DOHH2 (cell line): ENCODE measurements at regions not wholly inside any gene's neighbourhood (a gene's known extent, or its start where the extent isn't known, plus 50 kb on each side); places are given as distances from the start of the nearest gene placed in this dataset.

ENCODE experiments used
- H3F3A ChIP-seq: fragments of 200-600 bp; sonication (generic), shearing (Covaris generic); 2 replicates; pipeline ENCODE4 v1.6.0; 2016; ENCODE audit warnings: antibody characterized with exemption, mild to moderate bottlenecking; ENCODE audit not compliant: control insufficient read depth, insufficient read depth
- H3K27ac ChIP-seq: fragments of 200-600 bp; sonication (generic); 2 replicates; pipeline ENCODE4 v1.5.1; 2014; ENCODE audit warnings: low read depth, mild to moderate bottlenecking, low read length, moderate library complexity
- H3K27me3 ChIP-seq: fragments of 200-600 bp; sonication (generic); 2 replicates; pipeline ENCODE4 v1.6.1; 2014; ENCODE audit warnings: mild to moderate bottlenecking, low read length, mixed read lengths; ENCODE audit not compliant: control insufficient read depth
- H3K36me3 ChIP-seq: fragments of 200-600 bp; sonication (generic); 2 replicates; pipeline ENCODE4 v1.6.1; 2014; ENCODE audit warnings: mild to moderate bottlenecking, low read length, moderate library complexity, mixed read lengths; ENCODE audit not compliant: control insufficient read depth
- H3K4me1 ChIP-seq: fragments of 200-600 bp; sonication (generic); 2 replicates; pipeline ENCODE4 v1.6.1; 2014; ENCODE audit warnings: mild to moderate bottlenecking, low read length, mixed read lengths; ENCODE audit not compliant: control insufficient read depth
- H3K4me2 ChIP-seq: fragments of 200-600 bp; sonication (generic); 2 replicates; pipeline ENCODE4 v1.6.0; 2014; ENCODE audit warnings: mild to moderate bottlenecking, low read length, moderate library complexity
- H3K4me3 ChIP-seq: fragments of 200-600 bp; sonication (generic); 2 replicates; pipeline ENCODE4 v1.5.1; 2014; ENCODE audit warnings: mild to moderate bottlenecking, low read length, mixed read lengths
- H3K79me2 ChIP-seq: fragments of 200-600 bp; sonication (generic); 2 replicates; pipeline ENCODE4 v1.6.1; 2014; ENCODE audit warnings: mild to moderate bottlenecking, low read length, mixed read lengths; ENCODE audit not compliant: control insufficient read depth
- H3K9me2 ChIP-seq: fragments of 200-600 bp; sonication (generic); replicated peaks from 2 replicates; pipeline ENCODE4 v1.6.1; 2014; ENCODE audit warnings: mild to moderate bottlenecking, low read length, mixed read lengths; ENCODE audit not compliant: control insufficient read depth
- H3K9me3 ChIP-seq: fragments of 200-600 bp; sonication (generic); 2 replicates; pipeline ENCODE4 v1.6.1; 2014; ENCODE audit warnings: antibody characterized with exemption, low read length, mixed read lengths; ENCODE audit not compliant: control insufficient read depth, insufficient read depth
- H4K20me1 ChIP-seq: fragments of 200-600 bp; sonication (generic); 2 replicates; pipeline ENCODE4 v1.6.0; 2014; ENCODE audit warnings: low read depth, mild to moderate bottlenecking, antibody characterized with exemption, low read length, moderate library complexity; ENCODE audit not compliant: control insufficient read depth, insufficient read depth
- CTCF ChIP-seq: fragments of 200-600 bp; sonication (generic); IDR thresholded peaks from one replicate; pipeline ENCODE4 v1.5.1; 2014; ENCODE audit warnings: antibody characterized with exemption, mild to moderate bottlenecking, low read depth, low read length; ENCODE audit not compliant: poor library complexity, severe bottlenecking
- EZH2phosphoT487 ChIP-seq: fragments of 200-600 bp; sonication (generic); IDR thresholded peaks from 2 replicates; pipeline ENCODE4 v1.6.1; 2017; ENCODE audit warnings: borderline replicate concordance, mild to moderate bottlenecking, antibody characterized with exemption, low read length, moderate library complexity, mixed read lengths

- TF ChIP-seq CTCF (no peak), EZH2phosphoT487 (no peak)
- Histone ChIP-seq H3K9me2 (no peaks in the 10 kb centered on the region), H3K27ac (no peak overlapping the region), H3K79me2 (no peaks in the 10 kb centered on the region), H3K4me1 (no peaks in the 10 kb centered on the region), H3K9me3 (no peaks in the 10 kb centered on the region), H3K27me3 (no peaks in the 10 kb centered on the region), H4K20me1 (no peaks in the 10 kb centered on the region), H3K4me2 (no peak overlapping the region), H3K4me3 (no peak overlapping the region), H3K36me3 (no peaks in the 10 kb centered on the region), H3F3A (no peaks in the 10 kb centered on the region)
Measured at GRCh38 chr7:153100691-153101237, 341.2 kb downstream of the ACTR3B start.

DNA sequence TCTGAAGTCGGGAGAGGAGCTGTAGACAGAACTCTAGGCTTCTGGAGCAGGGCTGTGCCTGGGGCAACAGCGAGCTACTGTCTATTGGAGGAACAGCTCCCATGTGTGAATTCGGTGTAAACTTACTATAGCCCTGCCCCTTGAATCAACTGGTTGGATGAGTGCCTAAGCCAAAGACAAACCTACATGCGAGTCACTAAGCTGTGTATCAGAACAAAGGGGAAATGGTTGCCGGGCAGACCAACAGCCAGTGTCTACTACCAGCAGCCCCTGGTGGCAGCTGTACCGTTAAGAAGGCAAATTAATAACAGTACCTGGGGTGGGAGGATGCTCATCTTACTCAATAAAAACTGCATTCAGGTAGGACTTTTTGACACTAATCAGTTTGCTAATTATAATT, 343.6 kb downstream of the ACTR3B start:
- Histone ChIP-seq H4K20me1 (no peaks in the 10 kb centered on the region), H3F3A (no peaks in the 10 kb centered on the region), H3K9me2 (no peaks in the 10 kb centered on the region), H3K27me3 (no peaks in the 10 kb centered on the region), H3K36me3 (no peaks in the 10 kb centered on the region), H3K4me2 (no peak overlapping the region), H3K4me1 (no peaks in the 10 kb centered on the region), H3K9me3 (no peaks in the 10 kb centered on the region), H3K79me2 (no peaks in the 10 kb centered on the region), H3K27ac (no peak overlapping the region), H3K4me3 (no peak overlapping the region)
- no peak for TF ChIP-seq CTCF
- no peak for TF ChIP-seq EZH2phosphoT487

GRCh38 chr7:153107826-153108225, 348.3 kb downstream of the ACTR3B start:
- Histone ChIP-seq H3K4me3 (no peak overlapping the region), H3K36me3 (no peaks in the 10 kb centered on the region), H3K27me3 (no peaks in the 10 kb centered on the region), H4K20me1 (no peaks in the 10 kb centered on the region), H3K4me1 (no peaks in the 10 kb centered on the region), H3K27ac (no peak overlapping the region), H3F3A (peaks cover 3% of the 10 kb centered on the region; the same call in 1 of the 2 replicates), H3K4me2 (no peak overlapping the region), H3K9me3 (peaks cover 5% of the 10 kb centered on the region; the same call in 1 of the 2 replicates), H3K79me2 (no peaks in the 10 kb centered on the region), H3K9me2 (no peaks in the 10 kb centered on the region)
- TF ChIP-seq CTCF, result no peak
- no peak for TF ChIP-seq EZH2phosphoT487
